ENCODE measurements at regions not wholly inside any gene's neighbourhood (a gene's known extent, or its start where the extent isn't known, plus 50 kb on each side); places are given as distances from the start of the nearest gene placed in this dataset.

DNA sequence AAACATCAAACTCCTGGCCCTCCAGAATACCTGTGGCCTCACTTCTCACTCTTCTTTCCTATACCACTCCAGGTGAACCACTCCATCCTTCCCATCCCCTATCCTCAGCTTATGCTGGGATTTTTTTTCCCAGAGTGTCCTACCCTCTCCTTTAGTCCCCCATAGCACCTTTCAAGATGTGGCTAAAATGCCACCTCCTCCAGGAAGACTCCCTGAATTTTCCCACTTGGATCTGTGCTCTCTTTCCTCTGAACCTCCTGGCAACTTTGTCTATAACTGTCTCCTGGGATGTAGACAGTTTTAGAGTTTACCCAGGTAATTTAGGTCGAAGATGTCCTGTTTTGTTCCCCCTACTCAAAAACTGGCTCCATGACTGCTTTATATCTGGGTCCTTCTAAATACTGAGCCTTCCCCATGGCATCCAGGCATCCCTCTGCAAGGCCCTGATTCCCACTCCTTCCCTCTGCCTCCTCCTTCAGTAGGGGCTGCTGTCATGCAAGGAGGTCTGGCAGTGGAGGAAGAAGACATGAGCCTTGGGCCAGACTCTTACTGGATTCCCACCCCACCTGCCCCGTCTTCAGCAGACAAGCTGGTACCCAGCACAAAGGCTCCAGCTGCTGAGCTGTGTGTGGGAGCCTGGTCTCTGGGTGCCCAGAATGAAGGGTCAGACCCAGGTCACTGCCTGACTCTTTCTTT is 161.5 kb downstream of the SMAD6 start:
- TF ChIP-seq GATA2 (IDR thresholded peaks at IDR 0.05; ENCODE audit: low read depth, low read length) (no peak), GATA3 (IDR thresholded peaks at IDR 0.05; ENCODE audit: low read depth, low read length) (no peak)
